ENCODE measurements at regions not wholly inside any gene's neighbourhood (a gene's known extent, or its start where the extent isn't known, plus 50 kb on each side); places are given as distances from the start of the nearest gene placed in this dataset.

DNA sequence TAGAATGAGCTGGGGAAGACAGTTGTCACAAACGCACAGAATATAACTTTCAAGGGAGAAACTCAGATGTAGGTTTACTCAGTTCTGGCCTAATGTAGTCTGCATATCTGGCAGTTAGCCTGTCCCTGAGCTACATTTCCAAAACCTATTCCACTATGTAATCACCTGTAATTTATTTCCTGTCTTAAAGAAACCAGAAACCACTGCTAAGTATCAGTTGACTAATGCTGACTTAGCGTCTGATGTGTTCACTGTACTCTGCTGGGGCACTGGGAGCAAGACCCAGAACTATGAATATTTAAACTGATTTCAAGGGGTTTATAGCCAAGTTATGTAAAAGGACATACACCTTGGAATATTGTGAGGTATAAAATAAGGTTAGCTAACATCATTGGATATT, 1995.2 kb upstream of the PIK3C3 start:
- no peak for DNase-seq (ENCODE audit: low spot score)
- no peak for FAIRE-seq

DNA sequence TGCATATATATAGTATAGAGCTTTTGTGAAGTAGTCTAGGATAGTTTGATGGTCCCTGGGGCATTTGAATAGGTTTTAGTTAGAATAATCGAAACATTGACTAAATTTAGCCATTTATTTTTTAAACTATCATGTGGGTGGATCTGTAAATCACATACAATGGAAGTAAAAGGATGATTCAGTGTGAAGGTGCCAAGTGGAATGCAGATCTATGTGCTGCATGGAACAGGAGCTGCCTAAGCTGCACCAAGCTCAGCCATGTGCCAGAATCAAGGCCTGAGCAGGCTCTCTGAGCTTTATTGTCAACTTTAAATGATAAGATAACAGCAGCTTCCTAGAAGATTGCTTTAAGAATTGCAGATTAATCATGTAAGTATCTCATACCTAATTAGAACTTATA, 1996.2 kb upstream of the PIK3C3 start:
- FAIRE-seq (no peak), DNase-seq (ENCODE audit: low spot score) (no peak)

- FAIRE-seq, result no peak
Measured at GRCh38 chr18:39952816-39953215, 2002.2 kb upstream of the PIK3C3 start.

GRCh38 chr18:39951142-39951720, 2003.8 kb upstream of the PIK3C3 start:
- FAIRE-seq, result no peak
- no peak for DNase-seq (ENCODE audit: low spot score)

More at GRCh38 chr18:39952816-39953215, 2002.2 kb upstream of the PIK3C3 start:
- DNase-seq (ENCODE audit: low spot score), result no peak

DNA sequence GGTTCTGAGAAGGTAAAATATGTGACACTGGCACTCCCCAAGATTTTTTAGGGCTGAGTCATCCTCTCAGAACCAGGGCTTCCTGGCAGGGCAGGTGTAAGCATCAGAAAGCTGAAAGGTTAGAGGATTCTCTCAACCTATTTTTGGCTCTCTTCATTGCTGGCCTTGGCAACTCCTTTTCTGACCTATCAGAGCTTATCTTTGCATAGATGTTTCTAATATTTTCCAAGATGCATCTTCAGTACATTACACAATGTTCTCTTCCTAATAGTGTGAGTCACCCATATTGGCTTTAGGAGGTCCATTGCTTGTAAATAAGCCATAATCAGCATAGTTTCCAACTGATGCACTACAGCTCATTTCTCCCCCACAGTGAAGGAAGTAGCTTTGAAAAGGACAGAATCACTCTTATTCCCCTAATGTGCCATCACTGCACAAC, 2008.4 kb upstream of the PIK3C3 start:
- DNase-seq (ENCODE audit: low spot score) (peak; percentile 69), FAIRE-seq (no peak)

DNA sequence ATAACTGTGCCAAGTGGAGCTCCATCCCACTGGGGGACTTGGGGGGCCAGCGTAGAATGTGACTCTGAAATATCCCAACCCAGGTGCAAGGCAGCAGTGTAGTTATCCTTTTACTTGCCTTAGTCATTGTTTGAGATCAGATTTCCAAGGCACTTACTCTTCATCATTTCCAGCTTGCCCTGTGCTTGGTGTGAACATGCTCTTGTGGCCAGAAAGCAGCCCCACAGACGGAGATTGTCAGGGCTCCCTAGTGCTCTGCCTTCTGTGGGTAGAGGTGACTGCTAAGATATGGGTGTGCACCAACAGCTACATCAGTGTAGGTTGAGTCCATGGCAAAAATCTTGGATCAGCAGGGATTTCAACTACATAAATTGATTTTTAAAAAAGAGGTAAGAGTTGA, 2010.0 kb upstream of the PIK3C3 start:
- DNase-seq (ENCODE audit: low spot score) (no peak), FAIRE-seq (no peak)

GRCh38 chr18:39942702-39943101, 2012.3 kb upstream of the PIK3C3 start:
- FAIRE-seq, result no peak
- no peak for DNase-seq (ENCODE audit: low spot score)

DNA sequence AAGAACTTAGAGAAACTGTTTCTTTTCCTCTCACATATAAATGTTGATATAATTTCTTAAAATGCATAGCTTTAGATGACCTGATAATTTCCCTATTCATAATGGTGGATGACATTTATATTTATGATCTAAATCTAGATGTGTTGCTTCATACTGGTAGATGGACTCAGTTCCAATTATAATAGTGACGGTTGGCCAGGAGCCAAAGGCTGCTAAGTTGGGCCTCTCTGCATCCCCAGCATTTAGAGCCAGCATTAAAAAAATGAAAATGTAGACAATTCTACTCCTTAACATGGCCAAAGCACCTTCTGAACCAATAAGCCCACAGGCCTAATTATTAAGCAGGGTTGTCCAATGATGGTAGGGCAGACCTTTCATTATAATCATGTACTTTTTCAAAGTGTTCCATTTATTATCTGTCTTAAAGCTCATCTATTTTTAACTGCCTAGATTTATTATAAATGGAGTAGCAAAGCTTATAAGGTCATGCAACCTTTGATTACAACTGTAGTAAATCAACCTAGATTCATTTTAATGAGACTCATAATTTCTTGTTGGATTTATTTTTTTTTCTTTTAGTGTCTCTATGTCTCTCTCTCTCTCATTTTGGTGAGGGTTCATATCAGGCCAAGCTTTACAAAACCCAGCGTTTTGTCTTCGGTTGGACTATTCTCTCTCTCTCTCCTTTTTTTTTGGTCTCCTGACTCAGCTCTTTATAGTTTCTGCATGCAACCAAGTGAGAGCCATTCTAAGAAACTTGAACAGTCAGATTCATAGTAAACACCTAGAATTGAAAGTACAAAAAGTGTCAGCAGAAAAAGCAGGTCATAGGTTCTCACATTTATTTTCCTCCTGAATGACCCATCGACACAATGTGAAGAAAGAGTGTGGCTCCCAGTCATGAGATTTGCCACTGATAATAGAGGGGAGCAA, 2016.1 kb upstream of the PIK3C3 start:
- DNase-seq (ENCODE audit: low spot score) (no peak), FAIRE-seq (no peak)

GRCh38 chr18:39935598-39935997, 2019.4 kb upstream of the PIK3C3 start:
- FAIRE-seq (no peak), DNase-seq (ENCODE audit: low spot score) (no peak)

DNA sequence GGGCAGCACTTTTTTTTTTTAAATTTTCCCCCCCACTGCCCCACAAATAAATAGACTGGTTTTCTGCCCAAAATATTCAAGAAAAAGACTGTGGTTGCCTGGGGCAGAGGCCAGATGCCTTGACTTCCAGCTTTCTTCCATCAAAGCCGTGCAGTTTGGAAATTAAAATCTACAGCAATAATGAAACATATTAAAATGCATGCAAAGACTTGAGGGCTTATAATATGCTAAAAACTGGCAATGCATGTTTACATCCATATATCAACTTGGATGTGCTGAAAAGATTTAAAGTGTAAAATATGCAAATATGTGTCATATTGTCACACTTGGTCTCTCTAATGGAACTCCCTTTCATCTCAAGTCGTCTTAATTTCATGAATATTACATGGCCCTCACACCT, 2036.2 kb upstream of the PIK3C3 start:
- FAIRE-seq (no peak), DNase-seq (ENCODE audit: low spot score) (no peak)

- no peak for FAIRE-seq
- no peak for DNase-seq (ENCODE audit: low spot score)
Measured at GRCh38 chr18:39913672-39914366, 2041.2 kb upstream of the PIK3C3 start.

- FAIRE-seq, result no peak
Measured at GRCh38 chr18:39911716-39912115, 2043.3 kb upstream of the PIK3C3 start.

GRCh38 chr18:39909706-39910105, 2045.3 kb upstream of the PIK3C3 start:
- DNase-seq (ENCODE audit: low spot score), result no peak
- FAIRE-seq, result no peak

More at GRCh38 chr18:39911716-39912115, 2043.3 kb upstream of the PIK3C3 start:
- DNase-seq (ENCODE audit: low spot score), result no peak

- no peak for DNase-seq (ENCODE audit: low spot score)
- FAIRE-seq, result no peak
Measured at GRCh38 chr18:39886136-39886535, 2068.9 kb upstream of the PIK3C3 start.

GRCh38 chr18:39872651-39873050, 2082.4 kb upstream of the PIK3C3 start:
- DNase-seq (ENCODE audit: low spot score) (no peak), FAIRE-seq (no peak)

DNA sequence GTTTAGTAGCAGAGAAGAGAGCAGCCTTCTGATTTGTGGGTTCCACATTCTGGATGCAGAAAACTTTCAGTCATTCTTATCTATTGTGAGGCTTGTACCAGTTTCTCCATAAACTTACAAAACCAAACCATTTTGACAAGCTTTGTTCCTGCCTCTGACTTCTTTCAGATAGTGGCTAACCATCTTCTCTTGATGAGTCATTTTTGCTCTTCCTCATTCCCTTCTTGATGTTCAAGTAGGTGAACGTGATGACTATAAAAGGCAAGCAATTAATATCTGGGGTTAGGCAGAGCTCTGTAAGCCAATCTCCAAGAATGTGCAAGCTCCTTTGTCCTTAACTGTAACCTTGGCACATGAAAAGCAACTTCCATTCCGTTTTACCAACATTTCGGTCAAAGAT, 2083.1 kb upstream of the PIK3C3 start:
- FAIRE-seq (no peak), DNase-seq (ENCODE audit: low spot score) (no peak)

- FAIRE-seq (no peak), DNase-seq (ENCODE audit: low spot score) (no peak)
Measured at GRCh38 chr18:39870591-39870990, 2084.4 kb upstream of the PIK3C3 start.

- DNase-seq (ENCODE audit: low spot score), result no peak
- FAIRE-seq, result no peak
Measured at GRCh38 chr18:39863916-39864315, 2091.1 kb upstream of the PIK3C3 start.

- FAIRE-seq (no peak), DNase-seq (ENCODE audit: low spot score) (no peak)
Measured at GRCh38 chr18:39862341-39862740, 2092.7 kb upstream of the PIK3C3 start.

DNA sequence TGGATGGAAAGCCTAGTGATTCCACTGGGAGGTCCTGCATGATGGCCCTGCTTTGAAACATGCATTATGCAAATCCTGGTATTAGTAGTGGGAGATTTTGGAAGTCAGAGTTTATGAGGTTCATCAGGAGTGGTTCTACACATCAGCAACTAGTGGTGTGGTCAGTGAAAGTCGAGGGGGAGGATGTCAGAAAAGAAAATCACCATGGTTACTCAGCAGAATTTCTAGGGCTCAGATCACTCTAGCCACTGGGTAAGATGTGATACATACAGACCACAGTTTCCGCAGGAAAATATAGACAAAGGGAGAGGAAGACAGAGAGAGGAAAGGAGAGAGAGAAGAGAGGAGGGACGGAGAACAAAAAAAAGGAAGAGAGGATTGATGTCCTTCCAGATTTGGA, 2100.7 kb upstream of the PIK3C3 start:
- FAIRE-seq (no peak), DNase-seq (ENCODE audit: low spot score) (no peak)

GRCh38 chr18:39846265-39846664, 2108.8 kb upstream of the PIK3C3 start:
- FAIRE-seq (no peak), DNase-seq (ENCODE audit: low spot score) (no peak)

- no peak for DNase-seq (ENCODE audit: low spot score)
- no peak for FAIRE-seq
Measured at GRCh38 chr18:39845631-39846030, 2109.4 kb upstream of the PIK3C3 start.
